ENCODE measurements at regions not wholly inside any gene's neighbourhood (a gene's known extent, or its start where the extent isn't known, plus 50 kb on each side); places are given as distances from the start of the nearest gene placed in this dataset.

DNA sequence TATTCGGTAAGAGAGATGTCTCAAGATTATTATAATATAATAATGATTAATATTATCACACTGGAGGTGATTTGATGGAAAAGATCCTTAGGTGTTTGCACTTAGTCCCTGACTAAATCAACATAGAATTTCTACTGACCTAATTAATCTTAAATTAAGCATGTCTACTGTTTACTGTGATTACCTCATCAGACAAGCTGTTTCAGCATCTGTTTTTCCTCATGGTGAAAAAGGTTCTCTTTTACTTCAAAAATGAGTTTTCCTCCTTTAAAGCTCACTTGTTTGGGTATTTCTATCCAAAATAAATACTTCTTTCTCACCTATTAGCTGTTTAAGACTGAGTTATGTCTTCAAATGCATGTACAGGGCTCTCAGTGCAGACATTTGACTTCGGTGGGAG lies 407.8 kb downstream of the NKX6-1 start:
- H3K4me3 ChIP-seq, result no peak overlapping the region

More for the DNA sequence above, 407.8 kb downstream of the NKX6-1 start:
- H3K36me3 ChIP-seq (ENCODE audit: control insufficient read depth, insufficient read depth, low read length), result no peaks in the 10 kb centered on the region
- CTCF ChIA-PET (ENCODE audit: low intra/inter-chr PET ratio), result no interaction called here
- POLR2A ChIA-PET, result interaction anchor here (1.2 kb wide), 1 partner anchor 9 kb away, joined by 3 read pairs; no protein-coding TSS in a partner anchor
- H3K9me1 ChIP-seq (ENCODE audit: control insufficient read depth, insufficient read depth, low read length), result no peaks in the 10 kb centered on the region
- no peaks in the 10 kb centered on the region for H3K9me3 ChIP-seq (replicated peaks; ENCODE audit: control insufficient read depth, insufficient read depth, low read depth, low read length)
- intact Hi-C loops (cut with micrococcal nuclease) (no loop called here), in situ Hi-C loops (cut with MboI) (no loop called here)
- no peaks in the 10 kb centered on the region for H4K20me1 ChIP-seq (replicated peaks; ENCODE audit: control insufficient read depth, insufficient read depth, low read length)
- no peak overlapping the region for H3K27ac ChIP-seq (ENCODE audit: extremely low read depth, low read depth, low read length)
- WGBS (ENCODE audit: insufficient coverage, low coverage, missing lambda C conversion rate), result 0% methylated on average over 2 of the region's 2 CpGs
- TF ChIP-seq ZNF445 (CRISPR knock-in tag; IDR thresholded peaks at IDR 0.05; ENCODE audit: low read depth) (no peak), NCOA6 (IDR thresholded peaks at IDR 0.05) (no peak), RNF2 (IDR thresholded peaks at IDR 0.05) (no peak), SMARCC2 (IDR thresholded peaks at IDR 0.05; ENCODE audit: low read depth) (no peak), ZNF764 (CRISPR knock-in tag; IDR thresholded peaks at IDR 0.05; ENCODE audit: low read depth) (no peak), XRCC5 (IDR thresholded peaks at IDR 0.05; ENCODE audit: low read depth, low read length) (no peak), TSC22D4 (tag; IDR thresholded peaks at IDR 0.05) (no peak), CREB1 (IDR thresholded peaks at IDR 0.05) (no peak), CREB1 (CRISPR knock-in tag; IDR thresholded peaks at IDR 0.05) (no peak), TAF7 (tag; IDR thresholded peaks at IDR 0.05) (no peak)
- TF ChIP-seq, protein P1, sequence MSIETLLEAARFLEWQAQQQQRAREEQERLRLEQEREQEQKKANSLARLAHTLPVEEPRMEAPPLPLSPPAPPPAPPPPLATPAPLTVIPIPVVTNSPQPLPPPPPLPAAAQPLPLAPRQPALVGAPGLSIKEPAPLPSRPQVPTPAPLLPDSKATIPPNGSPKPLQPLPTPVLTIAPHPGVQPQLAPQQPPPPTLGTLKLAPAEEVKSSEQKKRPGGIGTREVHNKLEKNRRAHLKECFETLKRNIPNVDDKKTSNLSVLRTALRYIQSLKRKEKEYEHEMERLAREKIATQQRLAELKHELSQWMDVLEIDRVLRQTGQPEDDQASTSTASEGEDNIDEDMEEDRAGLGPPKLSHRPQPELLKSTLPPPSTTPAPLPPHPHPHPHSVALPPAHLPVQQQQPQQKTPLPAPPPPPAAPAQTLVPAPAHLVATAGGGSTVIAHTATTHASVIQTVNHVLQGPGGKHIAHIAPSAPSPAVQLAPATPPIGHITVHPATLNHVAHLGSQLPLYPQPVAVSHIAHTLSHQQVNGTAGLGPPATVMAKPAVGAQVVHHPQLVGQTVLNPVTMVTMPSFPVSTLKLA (conservative IDR thresholded peaks at IDR 0.05), result no peak
- H3K27me3 ChIP-seq (ENCODE audit: control insufficient read depth in 2 of 2, insufficient read depth in 2 of 2, low read length in 2 of 2), result no peaks in the 10 kb centered on the region; a peak in 2 of 5 replicates
- no peaks in the 10 kb centered on the region for H3K79me2 ChIP-seq (ENCODE audit: control insufficient read depth, insufficient read depth, low read length)
- H2AFZ ChIP-seq (ENCODE audit: low read depth, low read length), result no peak overlapping the region
- no peak overlapping the region for H3K4me2 ChIP-seq (ENCODE audit: insufficient read depth, low read length)
- no peak for DNase-seq (ENCODE audit: extremely low read depth in 1 of 4, low spot score in 3 of 4)
- H3K9ac ChIP-seq (ENCODE audit: insufficient read depth in 1 of 2, low read depth in 2 of 2, low read length in 2 of 2), result no peak overlapping the region
- no peaks in the 10 kb centered on the region for H3K4me1 ChIP-seq (replicated peaks in 1 of 2; ENCODE audit: control insufficient read depth in 2 of 2, insufficient read depth in 2 of 2, low read length in 2 of 2)
- FAIRE-seq, result no peak
- BruUV-seq (replicated peaks), result no TSS peak
- no peak for ATAC-seq

All from K562 (cell line).